ENCODE measurements at regions not wholly inside any gene's neighbourhood (a gene's known extent, or its start where the extent isn't known, plus 50 kb on each side); places are given as distances from the start of the nearest gene placed in this dataset.

DNA sequence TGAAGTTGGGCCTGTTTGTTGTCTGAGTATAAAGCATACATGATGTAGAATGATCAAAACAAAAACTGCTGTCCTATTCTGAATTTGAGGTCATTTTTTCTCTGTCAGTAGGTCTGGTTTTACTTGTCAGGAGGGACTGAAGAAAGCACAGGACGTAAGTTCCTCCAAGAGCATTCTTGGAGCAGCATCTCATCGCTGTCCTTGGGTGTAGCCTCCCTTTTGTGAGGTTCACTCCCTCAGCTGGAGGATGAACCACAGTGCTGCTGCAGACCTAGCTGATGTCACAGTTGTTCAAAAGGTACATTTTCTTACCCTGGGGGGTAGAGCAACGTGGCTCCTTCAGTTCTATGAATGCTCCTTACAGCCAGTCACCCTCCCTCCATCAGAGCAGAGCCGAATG is 490.0 kb upstream of the TBL1XR1 start:
- Histone ChIP-seq H3K9me3 (ENCODE audit: control insufficient read depth in 1 of 2, low read length in 2 of 2) (no peaks in the 10 kb centered on the region), H3K27ac (ENCODE audit: low read depth, low read length) (no peak overlapping the region), H3K9ac (ENCODE audit: low read depth in 1 of 2, low read length in 2 of 2) (no peak overlapping the region), H3K36me3 (ENCODE audit: control insufficient read depth in 1 of 2, insufficient read depth in 2 of 2, low read length in 2 of 2) (no peaks in the 10 kb centered on the region), H3K27me3 (ENCODE audit: control insufficient read depth in 1 of 2, insufficient read depth in 2 of 2, low read length in 2 of 2) (no peaks in the 10 kb centered on the region), H3K4me1 (ENCODE audit: control insufficient read depth in 1 of 2, insufficient read depth in 2 of 2, low read length in 2 of 2) (no peaks in the 10 kb centered on the region), H3K4me3 (ENCODE audit: low read depth in 1 of 2, low read length in 2 of 2) (no peak overlapping the region)

DNA sequence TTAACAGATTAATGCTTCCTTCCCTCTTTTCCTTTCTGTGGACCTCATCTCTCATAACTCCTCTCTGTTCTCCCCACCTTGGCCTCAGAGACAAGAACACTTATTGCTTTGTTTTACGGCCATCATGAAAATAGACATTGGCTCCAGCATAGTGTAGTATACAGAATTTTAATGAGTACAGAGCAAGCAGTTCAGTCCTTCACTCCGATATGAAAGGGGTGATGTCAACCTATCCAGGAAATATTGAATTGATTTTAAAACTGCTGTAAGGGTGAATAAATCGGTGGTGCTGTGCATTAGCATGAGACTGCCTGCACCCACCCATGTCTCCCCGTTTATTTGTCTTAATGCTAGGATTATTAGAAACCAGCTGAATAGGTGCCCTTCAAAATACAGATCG is 490.9 kb upstream of the TBL1XR1 start:
- no peak overlapping the region for H3K4me3 ChIP-seq (ENCODE audit: low read depth in 1 of 2, low read length in 2 of 2)
- H3K9me3 ChIP-seq (ENCODE audit: control insufficient read depth in 1 of 2, low read length in 2 of 2): no peaks in the 10 kb centered on the region
- no peak overlapping the region for H3K9ac ChIP-seq (ENCODE audit: low read depth in 1 of 2, low read length in 2 of 2)
- no peaks in the 10 kb centered on the region for H3K36me3 ChIP-seq (ENCODE audit: control insufficient read depth in 1 of 2, insufficient read depth in 2 of 2, low read length in 2 of 2)
- no peak overlapping the region for H3K27ac ChIP-seq (ENCODE audit: low read depth, low read length)
- H3K27me3 ChIP-seq (ENCODE audit: control insufficient read depth in 1 of 2, insufficient read depth in 2 of 2, low read length in 2 of 2): no peaks in the 10 kb centered on the region
- no peaks in the 10 kb centered on the region for H3K4me1 ChIP-seq (ENCODE audit: control insufficient read depth in 1 of 2, insufficient read depth in 2 of 2, low read length in 2 of 2)

DNA sequence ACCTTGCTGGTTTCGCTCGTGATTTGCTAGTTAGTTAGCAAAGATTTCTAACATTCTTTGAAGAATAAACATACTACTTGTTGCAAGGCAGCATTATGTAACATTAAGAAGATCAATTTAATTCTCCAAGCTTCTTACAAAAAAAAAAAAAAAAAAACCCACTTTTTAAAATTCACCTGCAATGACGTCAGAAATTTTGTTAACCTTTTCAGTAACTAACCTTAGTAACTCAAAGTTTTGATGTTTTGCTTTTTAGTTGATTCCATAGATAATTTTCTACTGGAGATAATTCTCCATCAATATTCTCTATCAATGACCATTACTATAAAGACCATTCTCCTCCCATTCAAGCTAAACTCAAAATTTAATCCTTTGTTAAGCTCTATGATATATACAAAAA is 491.8 kb upstream of the TBL1XR1 start:
- no peak overlapping the region for H3K9ac ChIP-seq (ENCODE audit: low read depth in 1 of 2, low read length in 2 of 2)
- H3K4me3 ChIP-seq (ENCODE audit: low read depth in 1 of 2, low read length in 2 of 2): no peak overlapping the region
- no peaks in the 10 kb centered on the region for H3K27me3 ChIP-seq (ENCODE audit: control insufficient read depth in 1 of 2, insufficient read depth in 2 of 2, low read length in 2 of 2)
- H3K27ac ChIP-seq (ENCODE audit: low read depth, low read length): no peak overlapping the region
- no peaks in the 10 kb centered on the region for H3K36me3 ChIP-seq (ENCODE audit: control insufficient read depth in 1 of 2, insufficient read depth in 2 of 2, low read length in 2 of 2)
- H3K9me3 ChIP-seq (ENCODE audit: control insufficient read depth in 1 of 2, low read length in 2 of 2): no peaks in the 10 kb centered on the region
- H3K4me1 ChIP-seq (ENCODE audit: control insufficient read depth in 1 of 2, insufficient read depth in 2 of 2, low read length in 2 of 2): no peaks in the 10 kb centered on the region

DNA sequence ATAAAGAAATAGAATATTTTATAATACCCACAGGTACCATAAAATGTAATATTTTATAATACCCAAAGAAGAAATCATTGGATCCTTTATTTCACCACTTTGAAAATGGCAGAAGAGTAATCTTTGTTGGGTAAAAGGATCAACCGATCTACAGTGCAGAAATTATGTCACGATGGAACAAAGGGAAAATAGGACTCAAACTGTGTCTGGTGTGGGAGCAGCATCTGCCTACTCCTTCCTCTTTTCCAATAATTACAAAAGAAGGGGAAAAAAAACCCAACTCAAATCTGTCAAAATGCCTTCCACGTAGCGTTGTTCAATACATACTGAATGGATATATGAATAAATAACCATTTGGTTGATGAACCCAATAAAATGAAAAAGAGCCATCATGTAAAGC is 492.6 kb upstream of the TBL1XR1 start:
- Histone ChIP-seq H3K27me3 (ENCODE audit: control insufficient read depth in 1 of 2, insufficient read depth in 2 of 2, low read length in 2 of 2) (no peaks in the 10 kb centered on the region), H3K36me3 (ENCODE audit: control insufficient read depth in 1 of 2, insufficient read depth in 2 of 2, low read length in 2 of 2) (no peaks in the 10 kb centered on the region), H3K9me3 (ENCODE audit: control insufficient read depth in 1 of 2, low read length in 2 of 2) (no peaks in the 10 kb centered on the region), H3K9ac (ENCODE audit: low read depth in 1 of 2, low read length in 2 of 2) (no peak overlapping the region), H3K4me1 (ENCODE audit: control insufficient read depth in 1 of 2, insufficient read depth in 2 of 2, low read length in 2 of 2) (no peaks in the 10 kb centered on the region), H3K4me3 (ENCODE audit: low read depth in 1 of 2, low read length in 2 of 2) (no peak overlapping the region), H3K27ac (ENCODE audit: low read depth, low read length) (no peak overlapping the region)

DNA sequence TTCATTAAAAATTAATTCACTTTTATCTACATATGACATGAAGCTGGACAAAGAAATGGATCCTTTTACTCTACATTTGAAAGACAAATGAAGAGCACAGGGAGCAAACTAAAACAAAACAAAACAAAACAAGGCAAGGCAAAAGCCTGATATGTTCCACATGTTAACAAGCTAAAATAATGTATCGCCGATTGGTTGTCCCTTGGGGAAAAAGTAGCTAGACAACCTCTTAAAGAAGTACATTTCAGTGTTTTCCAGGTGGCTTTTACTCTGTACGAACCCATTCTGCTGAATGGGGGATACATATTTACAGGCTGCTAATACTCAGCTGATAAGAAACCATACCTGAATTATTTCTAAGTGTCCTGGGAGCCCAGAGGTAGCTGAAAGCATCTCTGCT is 493.0 kb upstream of the TBL1XR1 start:
- H3K9me3 ChIP-seq (ENCODE audit: control insufficient read depth in 1 of 2, low read length in 2 of 2): no peaks in the 10 kb centered on the region
- H3K9ac ChIP-seq (ENCODE audit: low read depth in 1 of 2, low read length in 2 of 2): no peak overlapping the region
- no peaks in the 10 kb centered on the region for H3K27me3 ChIP-seq (ENCODE audit: control insufficient read depth in 1 of 2, insufficient read depth in 2 of 2, low read length in 2 of 2)
- no peak overlapping the region for H3K4me3 ChIP-seq (ENCODE audit: low read depth in 1 of 2, low read length in 2 of 2)
- no peaks in the 10 kb centered on the region for H3K4me1 ChIP-seq (ENCODE audit: control insufficient read depth in 1 of 2, insufficient read depth in 2 of 2, low read length in 2 of 2)
- H3K36me3 ChIP-seq (ENCODE audit: control insufficient read depth in 1 of 2, insufficient read depth in 2 of 2, low read length in 2 of 2): no peaks in the 10 kb centered on the region
- no peak overlapping the region for H3K27ac ChIP-seq (ENCODE audit: low read depth, low read length)

DNA sequence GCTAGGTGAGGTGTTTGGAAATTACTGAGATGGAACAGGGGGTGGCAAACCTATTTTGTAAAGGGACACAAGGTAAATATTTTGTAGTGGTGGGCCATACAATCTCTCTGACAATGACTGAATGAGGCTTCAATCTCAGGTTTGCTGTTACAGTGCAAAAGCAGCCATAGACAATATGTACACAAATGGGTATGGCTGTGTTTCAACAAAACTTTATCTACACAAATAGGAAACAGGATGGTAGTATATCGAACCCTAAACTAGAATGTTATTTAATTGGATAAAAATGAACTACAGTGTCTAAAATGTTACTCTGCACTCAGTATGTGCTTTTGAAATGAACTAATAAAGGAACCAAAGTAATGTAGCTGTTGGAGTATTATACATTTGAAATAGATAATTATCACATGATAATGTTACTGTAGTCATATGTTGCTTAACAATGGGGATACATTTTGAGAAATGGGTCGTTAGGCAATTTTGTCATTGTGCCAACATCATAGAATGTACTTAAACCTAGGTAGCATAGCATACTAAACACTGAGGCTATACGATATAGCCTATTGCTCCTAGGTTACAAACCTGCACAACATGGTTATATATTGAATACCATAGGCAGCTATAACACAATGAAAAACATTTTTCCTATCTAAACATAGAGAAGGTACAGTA is 495.2 kb upstream of the TBL1XR1 start:
- no peaks in the 10 kb centered on the region for H3K4me1 ChIP-seq (ENCODE audit: control insufficient read depth in 1 of 2, insufficient read depth in 2 of 2, low read length in 2 of 2)
- H3K27me3 ChIP-seq (ENCODE audit: control insufficient read depth in 1 of 2, insufficient read depth in 2 of 2, low read length in 2 of 2): no peaks in the 10 kb centered on the region
- no peaks in the 10 kb centered on the region for H3K9me3 ChIP-seq (ENCODE audit: control insufficient read depth in 1 of 2, low read length in 2 of 2)
- H3K27ac ChIP-seq (ENCODE audit: low read depth, low read length): no peak overlapping the region
- H3K36me3 ChIP-seq (ENCODE audit: control insufficient read depth in 1 of 2, insufficient read depth in 2 of 2, low read length in 2 of 2): no peaks in the 10 kb centered on the region
- no peak overlapping the region for H3K9ac ChIP-seq (ENCODE audit: low read depth in 1 of 2, low read length in 2 of 2)
- no peak overlapping the region for H3K4me3 ChIP-seq (ENCODE audit: low read depth in 1 of 2, low read length in 2 of 2)

DNA sequence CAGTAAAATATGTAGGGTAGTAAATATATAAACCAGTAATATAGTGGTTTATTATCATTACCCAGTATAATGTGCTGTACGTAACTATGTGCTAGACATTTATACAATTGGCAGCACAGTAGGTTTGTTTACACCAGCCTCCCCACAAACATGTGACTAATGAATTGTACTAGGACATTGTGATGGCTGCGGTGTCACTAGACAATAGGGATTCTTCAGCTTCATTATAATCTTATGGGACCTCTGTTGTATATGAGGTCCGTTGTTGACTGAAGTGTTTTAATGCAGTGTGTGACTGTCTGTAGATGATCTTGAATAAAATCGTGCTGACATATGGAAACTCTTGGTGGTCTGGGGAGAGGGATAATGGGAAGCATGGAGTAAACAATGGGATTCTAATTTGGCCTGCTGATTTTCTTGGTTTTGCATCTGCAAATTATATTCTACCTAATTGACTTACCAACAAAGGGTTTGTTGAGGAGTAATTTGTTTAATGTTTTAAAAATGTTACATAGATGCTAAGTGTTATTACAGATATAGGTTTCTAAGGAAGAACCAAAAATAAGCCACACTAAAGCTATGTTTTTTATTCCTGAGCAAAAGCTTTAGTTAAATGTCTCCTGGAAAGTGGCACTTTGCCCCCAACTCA is 496.5 kb upstream of the TBL1XR1 start:
- Histone ChIP-seq H3K27ac (ENCODE audit: low read depth, low read length) (no peak overlapping the region), H3K4me3 (ENCODE audit: low read depth in 1 of 2, low read length in 2 of 2) (no peak overlapping the region), H3K9me3 (ENCODE audit: control insufficient read depth in 1 of 2, low read length in 2 of 2) (no peaks in the 10 kb centered on the region), H3K27me3 (ENCODE audit: control insufficient read depth in 1 of 2, insufficient read depth in 2 of 2, low read length in 2 of 2) (no peaks in the 10 kb centered on the region), H3K9ac (ENCODE audit: low read depth in 1 of 2, low read length in 2 of 2) (no peak overlapping the region), H3K4me1 (ENCODE audit: control insufficient read depth in 1 of 2, insufficient read depth in 2 of 2, low read length in 2 of 2) (no peaks in the 10 kb centered on the region), H3K36me3 (ENCODE audit: control insufficient read depth in 1 of 2, insufficient read depth in 2 of 2, low read length in 2 of 2) (no peaks in the 10 kb centered on the region)

DNA sequence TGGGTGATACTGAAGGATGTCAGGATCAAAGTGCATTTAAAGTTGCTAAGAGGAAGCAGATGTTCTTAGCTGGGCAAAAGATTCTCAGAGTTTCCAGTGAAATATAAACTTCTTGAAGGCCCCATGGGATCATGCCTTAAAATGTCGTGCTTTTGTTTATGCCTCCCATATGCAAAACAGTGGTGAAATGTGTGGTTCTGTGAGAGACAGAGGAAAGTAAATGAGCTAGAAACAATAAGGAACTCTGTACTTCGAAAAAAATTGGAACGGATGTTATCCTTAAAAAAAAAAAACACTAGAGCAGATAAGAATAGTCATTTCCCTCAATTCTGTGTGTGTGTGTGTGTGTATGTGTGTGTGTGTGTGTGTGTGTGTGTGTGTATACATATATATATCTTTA is 497.0 kb upstream of the TBL1XR1 start:
- Histone ChIP-seq H3K27ac (ENCODE audit: low read depth, low read length) (no peak overlapping the region), H3K4me1 (ENCODE audit: control insufficient read depth in 1 of 2, insufficient read depth in 2 of 2, low read length in 2 of 2) (no peaks in the 10 kb centered on the region)

DNA sequence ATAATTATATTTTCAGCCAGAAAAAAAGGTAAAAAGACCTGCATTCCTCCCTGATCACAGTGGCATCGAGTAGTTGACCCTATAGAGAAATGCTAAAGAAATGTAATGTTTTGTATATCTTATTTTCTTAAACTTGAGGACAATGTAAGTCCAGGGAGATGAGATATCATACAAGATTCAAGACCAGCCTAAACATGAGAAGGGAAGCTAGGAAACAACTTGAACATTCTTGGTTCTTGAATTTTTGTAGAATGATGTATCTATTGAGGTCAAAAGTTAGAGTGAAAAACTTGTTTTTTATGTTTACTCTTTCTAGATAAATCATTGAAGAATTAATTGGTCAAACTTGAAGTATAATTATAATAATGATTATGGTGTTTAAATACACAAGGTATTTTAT is 497.7 kb upstream of the TBL1XR1 start:
- no peaks in the 10 kb centered on the region for H3K4me1 ChIP-seq (ENCODE audit: control insufficient read depth in 1 of 2, insufficient read depth in 2 of 2, low read length in 2 of 2)
- no peaks in the 10 kb centered on the region for H3K27me3 ChIP-seq (ENCODE audit: control insufficient read depth in 1 of 2, insufficient read depth in 2 of 2, low read length in 2 of 2)
- no peak overlapping the region for H3K27ac ChIP-seq (ENCODE audit: low read depth, low read length)
- H3K36me3 ChIP-seq (ENCODE audit: control insufficient read depth in 1 of 2, insufficient read depth in 2 of 2, low read length in 2 of 2): no peaks in the 10 kb centered on the region
- no peak overlapping the region for H3K9ac ChIP-seq (ENCODE audit: low read depth in 1 of 2, low read length in 2 of 2)
- H3K4me3 ChIP-seq (ENCODE audit: low read depth in 1 of 2, low read length in 2 of 2): no peak overlapping the region
- no peaks in the 10 kb centered on the region for H3K9me3 ChIP-seq (ENCODE audit: control insufficient read depth in 1 of 2, low read length in 2 of 2)

More for the DNA sequence above, 497.0 kb upstream of the TBL1XR1 start:
- no peaks in the 10 kb centered on the region for H3K9me3 ChIP-seq (ENCODE audit: control insufficient read depth in 1 of 2, low read length in 2 of 2)
- H3K27me3 ChIP-seq (ENCODE audit: control insufficient read depth in 1 of 2, insufficient read depth in 2 of 2, low read length in 2 of 2): no peaks in the 10 kb centered on the region
- H3K9ac ChIP-seq (ENCODE audit: low read depth in 1 of 2, low read length in 2 of 2): no peak overlapping the region
- H3K36me3 ChIP-seq (ENCODE audit: control insufficient read depth in 1 of 2, insufficient read depth in 2 of 2, low read length in 2 of 2): no peaks in the 10 kb centered on the region
- no peak overlapping the region for H3K4me3 ChIP-seq (ENCODE audit: low read depth in 1 of 2, low read length in 2 of 2)

DNA sequence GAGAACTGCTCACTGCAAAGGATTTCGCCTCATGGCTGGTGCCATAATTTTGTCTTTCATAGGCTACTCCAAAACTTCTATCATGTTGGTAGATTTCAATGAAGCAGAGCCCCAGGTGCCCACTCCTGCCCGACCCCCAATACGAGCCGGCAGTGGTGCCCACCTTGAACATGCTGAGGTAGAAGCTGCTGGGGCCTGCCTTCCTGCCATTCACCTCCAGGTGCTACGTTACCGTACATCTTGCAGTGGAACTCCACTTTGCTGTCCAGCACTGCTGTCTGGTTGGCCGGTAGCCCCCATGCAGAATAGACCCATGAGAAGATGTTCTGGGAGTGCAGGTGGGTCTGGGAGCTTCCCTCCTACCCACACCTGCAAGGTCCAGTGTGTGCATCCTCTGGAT is 502.8 kb upstream of the TBL1XR1 start:
- Histone ChIP-seq H3K27me3 (ENCODE audit: control insufficient read depth in 1 of 2, insufficient read depth in 2 of 2, low read length in 2 of 2) (no peaks in the 10 kb centered on the region), H3K9ac (ENCODE audit: low read depth in 1 of 2, low read length in 2 of 2) (no peak overlapping the region), H3K9me3 (ENCODE audit: control insufficient read depth in 1 of 2, low read length in 2 of 2) (no peaks in the 10 kb centered on the region), H3K27ac (ENCODE audit: low read depth, low read length) (no peak overlapping the region), H3K36me3 (ENCODE audit: control insufficient read depth in 1 of 2, insufficient read depth in 2 of 2, low read length in 2 of 2) (no peaks in the 10 kb centered on the region), H3K4me3 (ENCODE audit: low read depth in 1 of 2, low read length in 2 of 2) (no peak overlapping the region), H3K4me1 (ENCODE audit: control insufficient read depth in 1 of 2, insufficient read depth in 2 of 2, low read length in 2 of 2) (no peaks in the 10 kb centered on the region)

Data from duodenal mucosa (tissue), 2 donors.